ENCODE measurements at regions not wholly inside any gene's neighbourhood (a gene's known extent, or its start where the extent isn't known, plus 50 kb on each side); places are given as distances from the start of the nearest gene placed in this dataset.

GRCh38 chr16:54479546-54479945 is 193.0 kb upstream of the IRX3 start:
- TF ChIP-seq CTCF (IDR thresholded peaks at IDR 0.05) (no peak), POLR2A (IDR thresholded peaks at IDR 0.05) (no peak)
